ENCODE measurements at regions not wholly inside any gene's neighbourhood (a gene's known extent, or its start where the extent isn't known, plus 50 kb on each side); places are given as distances from the start of the nearest gene placed in this dataset.

DNA sequence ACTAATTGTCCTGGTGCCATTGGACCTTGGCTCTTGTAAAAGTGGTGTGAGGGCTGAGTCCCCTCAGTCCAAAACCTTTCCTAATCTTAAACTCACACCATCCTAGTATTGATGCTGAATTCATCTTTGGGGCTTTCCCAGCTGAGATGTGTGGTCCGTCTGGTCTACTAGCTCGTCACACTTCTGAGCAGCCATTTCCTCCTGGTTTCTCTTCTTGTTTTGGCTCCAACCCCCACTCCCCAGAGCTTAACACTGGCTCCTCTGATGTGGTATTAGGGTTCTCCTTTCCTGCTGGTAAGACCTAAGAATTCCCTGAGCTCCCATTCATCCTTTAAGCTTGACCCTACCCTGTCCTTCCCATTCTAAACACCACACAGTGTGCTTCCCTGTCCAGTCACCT is 900.6 kb downstream of the VRK1 start:
- H3K4me3 ChIP-seq (ENCODE audit: low read length) = no peak overlapping the region
- DNase-seq (ENCODE audit: low read depth) = no peak
- TF ChIP-seq, protein P1, sequence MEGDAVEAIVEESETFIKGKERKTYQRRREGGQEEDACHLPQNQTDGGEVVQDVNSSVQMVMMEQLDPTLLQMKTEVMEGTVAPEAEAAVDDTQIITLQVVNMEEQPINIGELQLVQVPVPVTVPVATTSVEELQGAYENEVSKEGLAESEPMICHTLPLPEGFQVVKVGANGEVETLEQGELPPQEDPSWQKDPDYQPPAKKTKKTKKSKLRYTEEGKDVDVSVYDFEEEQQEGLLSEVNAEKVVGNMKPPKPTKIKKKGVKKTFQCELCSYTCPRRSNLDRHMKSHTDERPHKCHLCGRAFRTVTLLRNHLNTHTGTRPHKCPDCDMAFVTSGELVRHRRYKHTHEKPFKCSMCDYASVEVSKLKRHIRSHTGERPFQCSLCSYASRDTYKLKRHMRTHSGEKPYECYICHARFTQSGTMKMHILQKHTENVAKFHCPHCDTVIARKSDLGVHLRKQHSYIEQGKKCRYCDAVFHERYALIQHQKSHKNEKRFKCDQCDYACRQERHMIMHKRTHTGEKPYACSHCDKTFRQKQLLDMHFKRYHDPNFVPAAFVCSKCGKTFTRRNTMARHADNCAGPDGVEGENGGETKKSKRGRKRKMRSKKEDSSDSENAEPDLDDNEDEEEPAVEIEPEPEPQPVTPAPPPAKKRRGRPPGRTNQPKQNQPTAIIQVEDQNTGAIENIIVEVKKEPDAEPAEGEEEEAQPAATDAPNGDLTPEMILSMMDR (conservative IDR thresholded peaks at IDR 0.05; ENCODE audit: low read depth, low read length) = no peak

DNA sequence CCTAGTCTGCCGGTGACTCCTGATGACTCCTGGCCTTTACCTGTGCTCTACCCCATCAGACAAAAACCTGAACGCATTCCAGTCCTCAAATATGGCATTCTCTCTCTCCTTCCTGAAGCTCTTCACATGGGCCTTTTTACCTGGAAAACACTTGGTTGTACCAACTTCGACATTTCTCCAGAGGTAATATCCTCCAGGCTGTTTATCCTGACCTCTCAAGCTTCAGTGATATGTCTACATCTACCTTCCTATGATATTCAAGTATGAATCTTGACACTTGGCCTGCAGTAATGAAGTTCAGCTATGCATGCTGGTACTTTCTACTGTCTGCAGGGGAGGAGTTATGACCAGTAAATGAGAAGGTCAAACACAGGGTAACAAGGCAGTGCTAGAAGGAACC is 901.8 kb downstream of the VRK1 start:
- H3K4me3 ChIP-seq (ENCODE audit: low read length) = no peak overlapping the region
- DNase-seq (ENCODE audit: low read depth) = no peak
- TF ChIP-seq, protein P1 (conservative IDR thresholded peaks at IDR 0.05; ENCODE audit: low read depth, low read length) = no peak

DNA sequence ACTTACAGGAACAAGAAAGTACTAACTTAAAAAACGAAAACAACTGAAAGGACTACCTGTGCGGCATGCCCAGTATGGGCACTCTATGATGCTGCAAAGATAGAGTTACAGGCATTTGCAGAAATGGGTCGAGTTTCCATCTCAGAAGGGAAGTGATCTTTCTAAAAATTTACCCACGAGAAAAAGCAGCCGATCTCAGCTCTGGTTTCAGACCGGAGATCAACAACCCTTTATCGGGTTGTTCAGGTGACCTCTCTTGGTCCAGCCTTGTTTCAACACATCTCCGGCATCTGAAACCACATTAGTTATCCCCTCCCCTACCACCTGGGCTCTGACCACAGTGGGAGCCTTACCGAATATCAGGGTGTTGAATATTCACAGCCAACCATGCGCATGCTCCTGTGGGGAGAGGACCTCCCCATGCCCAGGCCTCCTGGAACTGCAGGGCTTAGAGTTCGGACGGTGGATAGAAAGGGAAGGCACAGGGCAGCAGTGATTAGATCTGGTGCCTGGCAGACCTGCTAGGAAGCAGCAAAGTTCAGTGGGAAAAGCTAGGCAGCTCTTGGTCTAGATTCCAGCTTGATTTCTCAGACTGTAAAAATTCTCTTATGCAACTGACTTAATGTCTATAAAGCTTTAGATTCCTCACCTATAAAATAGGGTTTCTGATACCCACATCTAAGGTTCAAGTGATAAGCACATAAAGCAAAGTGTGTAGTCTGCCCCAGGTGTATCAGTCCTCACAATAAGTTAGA is 906.0 kb downstream of the VRK1 start:
- TF ChIP-seq, protein P1 (conservative IDR thresholded peaks at IDR 0.05; ENCODE audit: low read depth, low read length) = no peak
- no peak overlapping the region for H3K4me3 ChIP-seq (ENCODE audit: low read length)
- DNase-seq (ENCODE audit: low read depth) = no peak

DNA sequence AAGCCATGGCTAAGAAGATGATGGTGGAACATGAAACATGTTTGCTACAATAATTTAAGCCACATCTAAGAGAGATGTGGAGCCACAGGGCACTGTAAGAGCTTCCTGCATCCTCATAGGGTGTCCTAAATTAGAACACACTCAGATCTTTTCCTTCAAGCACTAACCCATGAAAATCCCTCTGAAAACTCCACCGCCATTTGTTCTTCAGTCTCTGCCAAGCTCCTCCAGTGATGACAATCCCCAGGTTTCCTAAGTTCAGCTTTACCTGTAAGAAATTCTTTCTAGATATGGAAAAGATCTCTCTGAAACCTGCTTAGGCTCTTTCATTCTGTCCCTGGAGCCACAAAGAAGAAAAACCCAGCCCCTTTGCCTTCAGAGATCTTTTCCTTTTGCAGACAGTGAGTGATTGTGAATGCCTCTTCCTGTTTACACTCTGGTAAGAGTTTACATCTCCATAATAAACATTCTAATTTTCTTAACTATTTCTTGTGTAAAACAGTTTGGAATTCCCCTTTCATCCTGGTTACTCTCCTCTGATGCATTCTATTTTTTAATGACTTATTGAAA is 907.2 kb downstream of the VRK1 start:
- TF ChIP-seq, protein P1 (conservative IDR thresholded peaks at IDR 0.05; ENCODE audit: low read depth, low read length) = no peak
- DNase-seq (ENCODE audit: low read depth) = no peak
- no peak overlapping the region for H3K4me3 ChIP-seq (ENCODE audit: low read length)

DNA sequence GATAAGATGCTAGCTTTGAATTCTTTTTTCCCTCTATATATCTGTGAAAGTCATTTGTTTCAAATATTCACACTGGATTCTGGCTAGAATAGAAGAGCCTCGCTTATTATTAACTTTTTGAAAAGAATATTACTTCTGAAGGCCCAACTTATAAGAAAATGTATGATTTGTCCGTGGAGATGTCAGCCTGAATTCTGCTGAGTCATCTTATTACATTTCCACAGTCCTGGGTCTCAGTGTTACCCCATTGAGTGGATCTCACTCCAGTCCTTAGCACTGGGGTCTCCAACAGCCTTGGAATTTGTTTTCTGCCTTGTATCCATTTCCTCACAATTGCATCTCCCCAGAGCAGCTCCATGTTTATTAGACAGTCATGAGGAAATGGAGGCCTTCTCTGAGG is 907.9 kb downstream of the VRK1 start:
- TF ChIP-seq, protein P1 (conservative IDR thresholded peaks at IDR 0.05; ENCODE audit: low read depth, low read length) = no peak
- no peak for DNase-seq (ENCODE audit: low read depth)
- H3K4me3 ChIP-seq (ENCODE audit: low read length) = no peak overlapping the region

DNA sequence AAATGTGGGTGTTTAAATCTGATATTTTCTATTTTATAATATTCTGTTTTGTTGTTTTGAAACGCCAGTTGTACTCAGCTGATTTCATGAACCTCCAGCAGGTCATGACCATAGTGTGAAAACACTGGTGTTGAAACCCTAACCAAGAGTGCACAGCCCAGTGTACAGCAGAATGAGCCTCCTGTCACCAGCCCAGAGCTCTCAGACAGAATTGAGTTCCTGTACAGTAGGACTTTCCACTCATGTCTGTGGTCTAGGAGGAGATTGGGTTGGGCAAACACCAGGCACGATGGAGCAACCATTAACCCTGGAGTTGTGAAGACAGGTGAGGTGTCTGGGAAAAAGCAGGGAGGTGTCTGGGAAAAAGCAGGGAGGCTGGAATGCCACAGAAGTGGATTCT is 908.8 kb downstream of the VRK1 start:
- no peak overlapping the region for H3K4me3 ChIP-seq (ENCODE audit: low read length)
- TF ChIP-seq, protein P1 (conservative IDR thresholded peaks at IDR 0.05; ENCODE audit: low read depth, low read length) = no peak
- no peak for DNase-seq (ENCODE audit: low read depth)

DNA sequence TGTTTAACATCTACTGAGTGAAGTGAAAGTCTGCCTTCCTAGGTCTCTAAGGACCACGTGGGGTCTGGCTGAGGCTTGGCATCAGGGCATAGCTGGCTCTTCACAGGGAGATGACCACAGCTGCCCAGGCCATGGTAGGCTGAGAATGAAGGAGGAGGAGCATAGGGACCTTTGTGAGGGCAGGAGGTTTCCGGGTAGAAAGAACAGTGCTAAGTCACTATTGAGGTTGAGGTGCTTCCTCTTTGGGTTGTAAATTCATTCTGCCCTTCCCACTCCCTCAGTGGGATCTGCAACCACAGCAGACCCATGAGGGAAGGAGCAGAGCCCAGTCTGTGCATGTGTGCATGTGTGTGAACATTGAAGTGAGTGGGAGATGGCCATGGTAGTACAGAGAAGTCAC is 909.6 kb downstream of the VRK1 start:
- TF ChIP-seq, protein P1 (conservative IDR thresholded peaks at IDR 0.05; ENCODE audit: low read depth, low read length) = no peak
- no peak for DNase-seq (ENCODE audit: low read depth)
- H3K4me3 ChIP-seq (ENCODE audit: low read length) = no peak overlapping the region

Data from retinal pigment epithelial cell (primary cell).